DND-41 (cell line): ENCODE measurements at regions not wholly inside any gene's neighbourhood (a gene's known extent, or its start where the extent isn't known, plus 50 kb on each side); places are given as distances from the start of the nearest gene placed in this dataset.

Experiments
- CTCF ChIP-seq: IDR thresholded peaks from 2 replicates; pipeline ENCODE4 v1.5.1; 2012; ENCODE audit warnings: borderline replicate concordance, low read length, moderate library complexity, mild to moderate bottlenecking; ENCODE audit not compliant: poor library complexity, severe bottlenecking; ENCODE audit errors: extremely low read depth
- EZH2 ChIP-seq: IDR thresholded peaks from 3 replicates; pipeline ENCODE4 v1.6.1; 2012; ENCODE audit warnings: borderline replicate concordance, low read depth, mild to moderate bottlenecking, moderate library complexity, low read length, inconsistent platforms; ENCODE audit not compliant: severe bottlenecking

GRCh38 chr4:186845137-186845842, 121.6 kb upstream of the FAT1 start:
- TF ChIP-seq CTCF (no peak), EZH2 (no peak)
